ENCODE measurements at regions not wholly inside any gene's neighbourhood (a gene's known extent, or its start where the extent isn't known, plus 50 kb on each side); places are given as distances from the start of the nearest gene placed in this dataset.

DNA sequence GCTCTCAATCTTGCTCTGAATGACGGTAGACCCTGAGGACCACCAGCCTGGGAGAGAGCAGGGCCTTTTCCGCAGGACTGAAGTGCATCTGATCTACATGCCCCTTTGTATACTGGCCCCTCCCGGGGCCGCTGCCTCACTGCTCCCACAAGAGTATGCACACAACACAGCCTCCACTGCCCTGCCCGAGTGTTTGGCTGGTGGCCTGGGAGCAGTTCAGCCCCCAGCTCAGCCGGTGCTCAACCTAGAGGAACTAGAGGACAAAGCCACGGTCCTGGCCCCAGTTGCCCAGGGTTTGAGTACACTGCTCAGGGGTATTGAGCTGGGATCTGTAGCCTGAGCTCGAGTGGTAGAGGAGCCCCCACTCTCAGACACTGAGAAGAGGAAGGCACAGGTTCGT is 118.9 kb upstream of the CAB39 start:
- Histone ChIP-seq H3K9me3 (replicated peaks in 1 of 2; ENCODE audit: control insufficient read depth in 2 of 2, insufficient read depth in 1 of 2, low read depth in 1 of 2, low read length in 2 of 2) (no peaks in the 10 kb centered on the region), H4K91ac (ENCODE audit: low read depth, low read length, poor library complexity) (no peak overlapping the region), H3K36me3 (replicated peaks in 1 of 2; ENCODE audit: control insufficient read depth in 2 of 2, insufficient read depth in 2 of 2, low read length in 2 of 2) (no peaks in the 10 kb centered on the region), H3K27ac (replicated peaks; ENCODE audit: low read length) (no peak overlapping the region), H2AFZ (ENCODE audit: low read length) (no peak overlapping the region), H3K27me3 (ENCODE audit: control insufficient read depth in 3 of 3, insufficient read depth in 3 of 3, low read depth in 1 of 3, low read length in 3 of 3) (no peaks in the 10 kb centered on the region), H3K23ac (ENCODE audit: low read depth, low read length, poor library complexity) (peak overlapping the region; percentile 13), H3K79me1 (ENCODE audit: low read depth, low read length) (no peaks in the 10 kb centered on the region), H2BK12ac (ENCODE audit: low read length) (no peak overlapping the region), H2BK120ac (ENCODE audit: low read depth, low read length) (peak overlapping the region; percentile 62), H3K14ac (ENCODE audit: low read length) (peak overlapping the region; percentile 27), H3K4ac (ENCODE audit: low read length) (no peak overlapping the region), H3K4me3 (ENCODE audit: low read length in 2 of 2) (no peak overlapping the region), H2BK5ac (ENCODE audit: low read length) (no peak overlapping the region), H2BK15ac (ENCODE audit: low read length) (no peak overlapping the region), H4K8ac (ENCODE audit: low read depth, low read length) (peak overlapping the region; percentile 4), H2AK5ac (ENCODE audit: low read depth, low read length) (peak overlapping the region; percentile 24), H3K4me1 (ENCODE audit: control insufficient read depth in 2 of 2, insufficient read depth in 1 of 2, low read depth in 1 of 2, low read length in 2 of 2) (peaks cover 0 to 1% of the 10 kb centered on the region in 2 donors), H3K9ac (ENCODE audit: low read depth, low read length, poor library complexity) (no peak overlapping the region), H3K18ac (ENCODE audit: low read length) (peak overlapping the region; percentile 49), H3K4me2 (ENCODE audit: insufficient read depth, low read length, poor library complexity, severe bottlenecking) (no peak overlapping the region)
- no CpG with 5 or more reads among the region's 9 CpGs for WGBS, 2 donors (ENCODE audit: extremely low coverage in 2 of 2, insufficient read length in 2 of 2, insufficient replicate concordance in 1 of 2)
- DNase-seq (ENCODE audit: low spot score): no peak

DNA sequence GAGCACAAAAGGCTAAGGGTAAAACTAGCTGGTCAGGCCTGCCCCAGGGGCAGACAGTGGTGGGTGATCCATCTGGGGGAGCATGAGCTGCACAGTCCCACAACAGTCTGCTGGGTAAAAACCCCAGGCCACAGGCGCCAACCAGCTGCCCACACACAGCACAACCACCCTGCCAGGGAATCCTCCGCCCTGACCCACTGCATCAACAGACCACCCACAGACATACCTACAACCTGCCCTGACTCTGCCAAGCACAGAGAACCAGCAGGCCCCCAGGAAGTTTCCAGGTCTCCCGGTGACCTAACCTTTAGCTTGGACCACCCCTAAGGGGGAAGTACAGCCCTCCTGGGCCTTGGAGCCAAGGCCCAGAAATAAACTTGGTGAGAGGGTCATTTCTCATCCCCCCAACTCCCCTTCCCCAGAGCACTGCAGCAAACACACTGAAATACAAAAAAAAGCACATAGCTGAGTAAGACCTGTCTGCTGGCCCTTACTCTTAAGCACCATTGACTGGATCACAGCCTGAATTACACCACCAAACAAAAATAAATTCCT is 118.3 kb upstream of the CAB39 start:
- Histone ChIP-seq H2BK12ac (ENCODE audit: low read length) (no peak overlapping the region), H3K4me1 (ENCODE audit: control insufficient read depth in 2 of 2, insufficient read depth in 1 of 2, low read depth in 1 of 2, low read length in 2 of 2) (peaks cover 0 to 1% of the 10 kb centered on the region in 2 donors), H2BK120ac (ENCODE audit: low read depth, low read length) (peak overlapping the region; percentile 62), H3K9ac (ENCODE audit: low read depth, low read length, poor library complexity) (no peak overlapping the region), H2BK15ac (ENCODE audit: low read length) (no peak overlapping the region), H3K14ac (ENCODE audit: low read length) (no peak overlapping the region), H3K27ac (replicated peaks; ENCODE audit: low read length) (no peak overlapping the region), H3K18ac (ENCODE audit: low read length) (no peak overlapping the region), H2AK5ac (ENCODE audit: low read depth, low read length) (peak overlapping the region; percentile 24), H4K91ac (ENCODE audit: low read depth, low read length, poor library complexity) (no peak overlapping the region), H3K4me2 (ENCODE audit: insufficient read depth, low read length, poor library complexity, severe bottlenecking) (no peak overlapping the region), H4K8ac (ENCODE audit: low read depth, low read length) (peak overlapping the region; percentile 4), H3K23ac (ENCODE audit: low read depth, low read length, poor library complexity) (no peak overlapping the region), H2BK5ac (ENCODE audit: low read length) (no peak overlapping the region), H3K4me3 (ENCODE audit: low read length in 2 of 2) (no peak overlapping the region), H2AFZ (ENCODE audit: low read length) (no peak overlapping the region), H3K79me1 (ENCODE audit: low read depth, low read length) (no peaks in the 10 kb centered on the region), H3K36me3 (replicated peaks in 1 of 2; ENCODE audit: control insufficient read depth in 2 of 2, insufficient read depth in 2 of 2, low read length in 2 of 2) (no peaks in the 10 kb centered on the region), H3K4ac (ENCODE audit: low read length) (no peak overlapping the region), H3K27me3 (ENCODE audit: control insufficient read depth in 3 of 3, insufficient read depth in 3 of 3, low read depth in 1 of 3, low read length in 3 of 3) (no peaks in the 10 kb centered on the region), H3K9me3 (replicated peaks in 1 of 2; ENCODE audit: control insufficient read depth in 2 of 2, insufficient read depth in 1 of 2, low read depth in 1 of 2, low read length in 2 of 2) (no peaks in the 10 kb centered on the region)
- DNase-seq (ENCODE audit: low spot score): no peak
- WGBS, 2 donors (ENCODE audit: extremely low coverage in 2 of 2, insufficient read length in 2 of 2, insufficient replicate concordance in 1 of 2): no CpG with 5 or more reads among the region's 3 CpGs

DNA sequence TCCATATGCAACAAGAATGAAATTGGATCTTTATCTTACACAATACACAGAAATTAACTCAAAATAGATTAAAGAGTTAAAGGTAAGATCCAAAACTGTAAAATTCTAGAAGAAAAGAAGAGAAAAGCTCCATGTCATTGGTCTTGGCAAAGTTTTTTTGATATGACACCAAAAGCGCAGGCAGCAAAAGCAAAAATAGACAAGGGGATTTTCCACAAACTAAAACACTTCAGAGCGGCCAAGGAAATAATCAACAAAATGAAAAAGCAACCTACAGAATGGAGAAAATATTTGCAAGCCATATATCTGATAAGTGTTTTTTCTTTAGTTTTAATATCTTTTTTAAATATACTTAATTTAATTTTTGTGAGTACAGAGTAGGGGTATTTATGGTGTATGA is 112.8 kb upstream of the CAB39 start:
- Histone ChIP-seq H2BK15ac (ENCODE audit: low read length) (no peak overlapping the region), H4K91ac (ENCODE audit: low read depth, low read length, poor library complexity) (no peak overlapping the region), H3K18ac (ENCODE audit: low read length) (no peak overlapping the region), H3K4me1 (ENCODE audit: control insufficient read depth in 2 of 2, insufficient read depth in 1 of 2, low read depth in 1 of 2, low read length in 2 of 2) (no peaks in the 10 kb centered on the region), H3K36me3 (replicated peaks in 1 of 2; ENCODE audit: control insufficient read depth in 2 of 2, insufficient read depth in 2 of 2, low read length in 2 of 2) (no peaks in the 10 kb centered on the region), H2BK12ac (ENCODE audit: low read length) (no peak overlapping the region), H3K23ac (ENCODE audit: low read depth, low read length, poor library complexity) (no peak overlapping the region), H3K27me3 (ENCODE audit: control insufficient read depth in 3 of 3, insufficient read depth in 3 of 3, low read depth in 1 of 3, low read length in 3 of 3) (no peaks in the 10 kb centered on the region), H3K4me2 (ENCODE audit: insufficient read depth, low read length, poor library complexity, severe bottlenecking) (no peak overlapping the region), H3K4me3 (ENCODE audit: low read length in 2 of 2) (no peak overlapping the region), H2AK5ac (ENCODE audit: low read depth, low read length) (no peak overlapping the region), H3K27ac (replicated peaks; ENCODE audit: low read length) (no peak overlapping the region), H2BK5ac (ENCODE audit: low read length) (no peak overlapping the region), H4K8ac (ENCODE audit: low read depth, low read length) (no peak overlapping the region), H3K14ac (ENCODE audit: low read length) (no peak overlapping the region), H2AFZ (ENCODE audit: low read length) (no peak overlapping the region), H3K79me1 (ENCODE audit: low read depth, low read length) (no peaks in the 10 kb centered on the region), H3K4ac (ENCODE audit: low read length) (no peak overlapping the region), H3K9ac (ENCODE audit: low read depth, low read length, poor library complexity) (no peak overlapping the region), H3K9me3 (replicated peaks in 1 of 2; ENCODE audit: control insufficient read depth in 2 of 2, insufficient read depth in 1 of 2, low read depth in 1 of 2, low read length in 2 of 2) (no peaks in the 10 kb centered on the region), H2BK120ac (ENCODE audit: low read depth, low read length) (no peak overlapping the region)
- DNase-seq (ENCODE audit: low spot score): no peak
- no CpG with 5 or more reads among the region's 2 CpGs for WGBS, 2 donors (ENCODE audit: extremely low coverage in 2 of 2, insufficient read length in 2 of 2, insufficient replicate concordance in 1 of 2)

DNA sequence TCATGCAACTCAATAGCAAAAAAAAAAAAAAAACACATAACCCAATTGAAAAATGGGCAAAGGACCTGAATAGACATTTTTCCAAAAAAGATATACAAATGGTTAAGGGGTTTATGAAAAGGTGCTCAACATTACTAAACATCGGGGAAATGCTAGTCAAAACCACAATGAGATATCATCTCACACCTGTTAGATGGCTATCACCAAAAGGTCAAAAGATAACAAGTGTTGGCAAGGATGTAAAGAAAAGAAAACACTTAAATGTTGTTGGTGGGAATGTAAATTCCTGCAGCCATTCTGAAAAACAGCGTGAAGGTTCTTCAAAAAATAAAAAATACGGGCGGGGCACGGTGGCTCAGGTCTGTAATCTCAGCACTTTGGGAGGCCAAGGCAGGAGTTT is 112.4 kb upstream of the CAB39 start:
- H3K18ac ChIP-seq (ENCODE audit: low read length): no peak overlapping the region
- no peak overlapping the region for H4K91ac ChIP-seq (ENCODE audit: low read depth, low read length, poor library complexity)
- H2BK120ac ChIP-seq (ENCODE audit: low read depth, low read length): no peak overlapping the region
- no peak overlapping the region for H3K4me3 ChIP-seq (ENCODE audit: low read length in 2 of 2)
- no peaks in the 10 kb centered on the region for H3K4me1 ChIP-seq (ENCODE audit: control insufficient read depth in 2 of 2, insufficient read depth in 1 of 2, low read depth in 1 of 2, low read length in 2 of 2)
- no peak overlapping the region for H3K27ac ChIP-seq (replicated peaks; ENCODE audit: low read length)
- DNase-seq (ENCODE audit: low spot score): no peak
- H3K9ac ChIP-seq (ENCODE audit: low read depth, low read length, poor library complexity): no peak overlapping the region
- H3K36me3 ChIP-seq (replicated peaks in 1 of 2; ENCODE audit: control insufficient read depth in 2 of 2, insufficient read depth in 2 of 2, low read length in 2 of 2): no peaks in the 10 kb centered on the region
- no peaks in the 10 kb centered on the region for H3K79me1 ChIP-seq (ENCODE audit: low read depth, low read length)
- H2BK5ac ChIP-seq (ENCODE audit: low read length): no peak overlapping the region
- no peak overlapping the region for H3K14ac ChIP-seq (ENCODE audit: low read length)
- no CpG with 5 or more reads among the region's 5 CpGs for whole genome bisulfite sequencing, 2 donors (ENCODE audit: extremely low coverage in 2 of 2, insufficient read length in 2 of 2, insufficient replicate concordance in 1 of 2)
- H3K23ac ChIP-seq (ENCODE audit: low read depth, low read length, poor library complexity): no peak overlapping the region
- no peak overlapping the region for H2AK5ac ChIP-seq (ENCODE audit: low read depth, low read length)
- no peak overlapping the region for H3K4ac ChIP-seq (ENCODE audit: low read length)
- H2BK15ac ChIP-seq (ENCODE audit: low read length): no peak overlapping the region
- H2BK12ac ChIP-seq (ENCODE audit: low read length): no peak overlapping the region
- no peak overlapping the region for H2AFZ ChIP-seq (ENCODE audit: low read length)
- H3K9me3 ChIP-seq (replicated peaks in 1 of 2; ENCODE audit: control insufficient read depth in 2 of 2, insufficient read depth in 1 of 2, low read depth in 1 of 2, low read length in 2 of 2): no peaks in the 10 kb centered on the region
- H4K8ac ChIP-seq (ENCODE audit: low read depth, low read length): no peak overlapping the region
- H3K4me2 ChIP-seq (ENCODE audit: insufficient read depth, low read length, poor library complexity, severe bottlenecking): no peak overlapping the region
- H3K27me3 ChIP-seq (ENCODE audit: control insufficient read depth in 3 of 3, insufficient read depth in 3 of 3, low read depth in 1 of 3, low read length in 3 of 3): no peaks in the 10 kb centered on the region

Data from neuronal stem cell (in vitro differentiated cells).